ENCODE measurements at regions not wholly inside any gene's neighbourhood (a gene's known extent, or its start where the extent isn't known, plus 50 kb on each side); places are given as distances from the start of the nearest gene placed in this dataset.

- CTCF ChIA-PET (ENCODE audit: low intra/inter-chr PET ratio) = no interaction called here
- H3K9me1 ChIP-seq (ENCODE audit: control insufficient read depth, insufficient read depth, low read length) = no peaks in the 10 kb centered on the region
- ATAC-seq = no peak
- H3K4me3 ChIP-seq = no peak overlapping the region
- peaks cover 23% of the 10 kb centered on the region; the same call in 2 of the 3 replicates for H3K36me3 ChIP-seq (ENCODE audit: control insufficient read depth, insufficient read depth, low read length)
- 26% methylated on average over 2 of the region's 2 CpGs for WGBS (ENCODE audit: insufficient coverage, low coverage, missing lambda C conversion rate)
- TF ChIP-seq PHF8 (IDR thresholded peaks at IDR 0.05; ENCODE audit: borderline replicate concordance, low read length) = no peak
- TF ChIP-seq SMARCC2 (IDR thresholded peaks at IDR 0.05; ENCODE audit: low read depth) = no peak
- TF ChIP-seq NONO (IDR thresholded peaks at IDR 0.05; ENCODE audit: low read depth in 2 of 2, low read length in 1 of 2) = no peak
- no peak for TF ChIP-seq ZNF584 (CRISPR knock-in tag; IDR thresholded peaks at IDR 0.05; ENCODE audit: low read depth)
- TF ChIP-seq SMAD3 (CRISPR knock-in tag; conservative IDR thresholded peaks at IDR 0.05) = no peak
- no peak for TF ChIP-seq STAT5A (IDR thresholded peaks at IDR 0.05; ENCODE audit: borderline replicate concordance, low read length)
- TF ChIP-seq SMAD2 (IDR thresholded peaks at IDR 0.05; ENCODE audit: low read depth, low read length) = no peak
- TF ChIP-seq ZFPM2 (CRISPR knock-in tag; IDR thresholded peaks at IDR 0.05) = no peak
- TF ChIP-seq CBX2 (IDR thresholded peaks at IDR 0.05; ENCODE audit: insufficient read depth, low read length, poor library complexity, severe bottlenecking) = no peak
- no peak for FAIRE-seq
- no peaks in the 10 kb centered on the region for H3K4me1 ChIP-seq (replicated peaks in 1 of 2; ENCODE audit: control insufficient read depth in 2 of 2, insufficient read depth in 2 of 2, low read length in 2 of 2)
- no peak overlapping the region for H3K9ac ChIP-seq (ENCODE audit: insufficient read depth in 1 of 2, low read depth in 2 of 2, low read length in 2 of 2)
- in situ Hi-C loops (cut with MboI) (no loop called here), intact Hi-C loops (cut with micrococcal nuclease) (no loop called here)
- DNase-seq (ENCODE audit: extremely low read depth in 1 of 4, low spot score in 3 of 4) = no peak
- no peaks in the 10 kb centered on the region for H4K20me1 ChIP-seq (replicated peaks; ENCODE audit: control insufficient read depth, insufficient read depth, low read length)
- POLR2A ChIA-PET = no interaction called here
- H3K4me2 ChIP-seq (ENCODE audit: insufficient read depth, low read length) = no peak overlapping the region
- H3K79me2 ChIP-seq (ENCODE audit: control insufficient read depth, insufficient read depth, low read length) = peaks cover 3% of the 10 kb centered on the region; the same call in 1 of the 3 replicates
- H3K9me3 ChIP-seq (replicated peaks; ENCODE audit: control insufficient read depth, insufficient read depth, low read depth, low read length) = no peaks in the 10 kb centered on the region; the same call in 1 of the 2 replicates
- H2AFZ ChIP-seq (ENCODE audit: low read depth, low read length) = no peak overlapping the region
- H3K27me3 ChIP-seq (ENCODE audit: control insufficient read depth in 2 of 2, insufficient read depth in 2 of 2, low read length in 2 of 2) = no peaks in the 10 kb centered on the region
- no peak overlapping the region for H3K27ac ChIP-seq (ENCODE audit: extremely low read depth, low read depth, low read length)
- BruUV-seq (replicated peaks) = no TSS peak
Observed at GRCh38 chr6:164315376-164315775, 900.9 kb downstream of the QKI start.

All from K562 (cell line).